ENCODE measurements at regions not wholly inside any gene's neighbourhood (a gene's known extent, or its start where the extent isn't known, plus 50 kb on each side); places are given as distances from the start of the nearest gene placed in this dataset.

DNA sequence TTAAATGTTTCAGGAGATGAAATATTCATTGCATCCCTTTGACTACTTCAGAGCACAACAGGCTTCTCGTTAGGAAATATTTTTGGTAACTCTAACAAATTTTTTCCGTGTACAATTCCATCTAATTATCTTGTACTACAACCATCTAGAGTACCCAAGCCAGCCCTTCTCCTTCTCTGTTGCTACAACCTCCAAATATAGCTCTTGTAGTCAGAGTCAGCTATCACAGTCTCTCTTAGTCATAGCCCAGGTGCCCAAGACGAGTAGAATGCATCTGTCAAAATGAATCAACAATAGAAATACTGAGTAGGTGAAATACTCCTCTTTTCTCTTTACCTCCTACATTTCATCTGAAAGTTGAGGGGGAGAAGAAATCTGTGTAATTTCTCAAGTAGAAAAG, 74.0 kb downstream of the INHBA start:
- no peaks in the 10 kb centered on the region for H3K27me3 ChIP-seq (ENCODE audit: control insufficient read depth, insufficient read depth, low read length, poor library complexity, severe bottlenecking)
- TF ChIP-seq CTCF (conservative IDR thresholded peaks at IDR 0.05), result no peak
- no peak for DNase-seq
- no peaks in the 10 kb centered on the region for H3K4me1 ChIP-seq (ENCODE audit: control insufficient read depth, insufficient read depth, low read length)
- Mint-ChIP-seq H3K4me1 (peaks cover 13% of the 10 kb centered on the region), H3K27me3 (ENCODE audit: insufficient read depth) (no peaks in the 10 kb centered on the region), H3K27ac (no peak overlapping the region), H3K4me3 (no peak overlapping the region), H3K9me3 (no peaks in the 10 kb centered on the region), H3K36me3 (ENCODE audit: low read depth) (no peaks in the 10 kb centered on the region)
- H3K27ac ChIP-seq (ENCODE audit: low read depth, low read length), result no peak overlapping the region
- H3K4me3 ChIP-seq (ENCODE audit: low read length), result no peak overlapping the region
- no peaks in the 10 kb centered on the region for H3K36me3 ChIP-seq (ENCODE audit: control insufficient read depth, insufficient read depth, low read length)
- 48 to 100% methylated on average over 1 to 3 of the region's 3 CpGs for WGBS, 2 experiments (ENCODE audit: insufficient coverage in 1 of 2, insufficient read length in 1 of 2)
- no peak overlapping the region for H3K9ac ChIP-seq (ENCODE audit: extremely low read depth, low read length, poor library complexity, severe bottlenecking)
- H3K9me3 ChIP-seq (ENCODE audit: control insufficient read depth, low read length), result no peaks in the 10 kb centered on the region

- no peak overlapping the region for H3K4me3 ChIP-seq (ENCODE audit: low read length)
- WGBS, 2 experiments (ENCODE audit: insufficient coverage in 1 of 2, insufficient read length in 1 of 2), result 36 to 51% methylated on average over 5 to 7 of the region's 8 CpGs
- H3K27ac Mint-ChIP-seq, result no peak overlapping the region
These were observed 75.1 kb downstream of the INHBA start for GRCh38 chr7:41627645-41628298.

GRCh38 chr7:41624818-41625217, 78.1 kb downstream of the INHBA start:
- no peak overlapping the region for H3K27ac ChIP-seq (ENCODE audit: low read depth, low read length)
- H3K4me1 ChIP-seq (ENCODE audit: control insufficient read depth, insufficient read depth, low read length), result no peaks in the 10 kb centered on the region
- Mint-ChIP-seq H3K27ac (no peak overlapping the region), H3K9me3 (no peaks in the 10 kb centered on the region), H3K27me3 (ENCODE audit: insufficient read depth) (no peaks in the 10 kb centered on the region), H3K4me3 (no peak overlapping the region), H3K36me3 (ENCODE audit: low read depth) (no peaks in the 10 kb centered on the region), H3K4me1 (peaks cover 13% of the 10 kb centered on the region)
- H3K9me3 ChIP-seq (ENCODE audit: control insufficient read depth, low read length), result no peaks in the 10 kb centered on the region
- no peaks in the 10 kb centered on the region for H3K27me3 ChIP-seq (ENCODE audit: control insufficient read depth, insufficient read depth, low read length, poor library complexity, severe bottlenecking)
- no peak overlapping the region for H3K4me3 ChIP-seq (ENCODE audit: low read length)
- no peak for TF ChIP-seq CTCF (conservative IDR thresholded peaks at IDR 0.05)
- no peak overlapping the region for H3K9ac ChIP-seq (ENCODE audit: extremely low read depth, low read length, poor library complexity, severe bottlenecking)
- no peaks in the 10 kb centered on the region for H3K36me3 ChIP-seq (ENCODE audit: control insufficient read depth, insufficient read depth, low read length)
- no peak for DNase-seq

More at GRCh38 chr7:41627645-41628298, 75.1 kb downstream of the INHBA start:
- no peaks in the 10 kb centered on the region for H3K4me1 ChIP-seq (ENCODE audit: control insufficient read depth, insufficient read depth, low read length)
- no peaks in the 10 kb centered on the region for H3K36me3 ChIP-seq (ENCODE audit: control insufficient read depth, insufficient read depth, low read length)
- no peaks in the 10 kb centered on the region for H3K27me3 Mint-ChIP-seq (ENCODE audit: insufficient read depth)
- no peaks in the 10 kb centered on the region for H3K9me3 ChIP-seq (ENCODE audit: control insufficient read depth, low read length)
- peaks cover 13% of the 10 kb centered on the region for H3K4me1 Mint-ChIP-seq
- no peak overlapping the region for H3K9ac ChIP-seq (ENCODE audit: extremely low read depth, low read length, poor library complexity, severe bottlenecking)
- H3K4me3 Mint-ChIP-seq, result no peak overlapping the region
- H3K27ac ChIP-seq (ENCODE audit: low read depth, low read length), result no peak overlapping the region
- H3K36me3 Mint-ChIP-seq (ENCODE audit: low read depth), result no peaks in the 10 kb centered on the region
- H3K9me3 Mint-ChIP-seq, result no peaks in the 10 kb centered on the region
- no peaks in the 10 kb centered on the region for H3K27me3 ChIP-seq (ENCODE audit: control insufficient read depth, insufficient read depth, low read length, poor library complexity, severe bottlenecking)
- TF ChIP-seq CTCF (conservative IDR thresholded peaks at IDR 0.05), result no peak
- no peak for DNase-seq
